Activated CD4-positive, alpha-beta T cell treated with anti-CD3 and anti-CD28 coated beads for 4 hours (primary cell): ENCODE measurements at regions not wholly inside any gene's neighbourhood (a gene's known extent, or its start where the extent isn't known, plus 50 kb on each side); places are given as distances from the start of the nearest gene placed in this dataset.
"Not testable (repeated sequence)": the region's sequence is repeated elsewhere in the genome, so short reads cannot be mapped to it uniquely, and the experiment has no call there.

Experiments used
- DNase-seq, 2 donors: peaks; one replicate each; pipeline ENCODE4 v3.0.0-alpha.2; 2020

GRCh38 chr2:168300460-168300859 lies 53.1 kb upstream of the STK39 start:
- no peak for DNase-seq

- DNase-seq: no peak
Measured at GRCh38 chr2:168304024-168304681, 56.8 kb upstream of the STK39 start.

- DNase-seq: no peak
Measured at GRCh38 chr2:168307379-168307778, 60.0 kb upstream of the STK39 start.

GRCh38 chr2:168310580-168310979 lies 63.2 kb upstream of the STK39 start:
- no peak for DNase-seq

GRCh38 chr2:168311261-168311910 lies 64.0 kb upstream of the STK39 start:
- no peak for DNase-seq

GRCh38 chr2:168312036-168312822 lies 64.8 kb upstream of the STK39 start:
- no peak for DNase-seq

- DNase-seq: no peak
Measured at GRCh38 chr2:168314236-168314635, 66.8 kb upstream of the STK39 start.

- no peak for DNase-seq
Measured at GRCh38 chr2:168315331-168316072, 68.1 kb upstream of the STK39 start.

GRCh38 chr2:168316073-168316440 lies 68.7 kb upstream of the STK39 start:
- DNase-seq: no peak

- no peak for DNase-seq
Measured at GRCh38 chr2:168317282-168317681, 69.9 kb upstream of the STK39 start.

- DNase-seq: no peak
Measured at GRCh38 chr2:168320267-168320666, 72.9 kb upstream of the STK39 start.

- no peak for DNase-seq
Measured at GRCh38 chr2:168322325-168323007, 75.1 kb upstream of the STK39 start.

GRCh38 chr2:168323529-168324021 lies 76.2 kb upstream of the STK39 start:
- no peak for DNase-seq

GRCh38 chr2:168326572-168326971 lies 79.2 kb upstream of the STK39 start:
- DNase-seq: no peak

GRCh38 chr2:168327328-168327727 lies 79.9 kb upstream of the STK39 start:
- no peak for DNase-seq

- no peak for DNase-seq
Measured at GRCh38 chr2:168328421-168328820, 81.0 kb upstream of the STK39 start.

GRCh38 chr2:168330624-168331423 lies 83.4 kb upstream of the STK39 start:
- DNase-seq: no peak

GRCh38 chr2:168335254-168335653 lies 87.9 kb upstream of the STK39 start:
- DNase-seq: not testable (repeated sequence)

- DNase-seq: peak; percentile 57 to 61
Measured at GRCh38 chr2:168336786-168337388, 89.5 kb upstream of the STK39 start.

GRCh38 chr2:168338292-168338691 lies 90.9 kb upstream of the STK39 start:
- no peak for DNase-seq

GRCh38 chr2:168338803-168339437 lies 91.5 kb upstream of the STK39 start:
- no peak for DNase-seq
